H54 (cell line): ENCODE measurements at regions not wholly inside any gene's neighbourhood (a gene's known extent, or its start where the extent isn't known, plus 50 kb on each side); places are given as distances from the start of the nearest gene placed in this dataset.
"Not testable (repeated sequence)": the region's sequence is repeated elsewhere in the genome, so short reads cannot be mapped to it uniquely, and the experiment has no call there.

ENCODE experiments used
- DNase-seq: peaks from one replicate; pipeline ENCODE4 v3.0.0; 2011; ENCODE audit warnings: low spot score, mixed read lengths; ENCODE audit not compliant: insufficient read length
- FAIRE-seq: peaks from 3 replicates; lab custom pipeline; 2011; peaks lifted over from hg19 to GRCh38; lab: Jason Lieb, UNC

DNA sequence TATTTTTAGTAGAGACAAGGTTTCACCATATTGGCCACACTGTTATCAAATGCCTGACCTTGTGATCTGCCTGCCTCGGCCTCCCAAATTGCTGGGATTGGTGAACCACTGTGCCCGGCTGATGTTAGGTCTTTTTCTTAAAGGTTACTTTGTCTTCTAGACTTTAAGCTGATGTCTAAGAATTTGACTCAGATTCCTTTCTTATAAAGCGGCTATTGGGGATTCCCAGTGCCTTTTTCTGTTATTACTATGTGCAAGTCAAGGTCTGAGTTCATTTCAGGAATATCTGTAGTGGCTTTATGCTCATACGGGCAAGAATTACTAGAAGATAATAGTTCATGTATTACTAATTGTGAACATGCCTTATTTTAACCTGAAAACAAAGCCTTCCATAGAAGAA is 102.8 kb downstream of the LAT start:
- FAIRE-seq, DNase-seq: not testable (repeated sequence)

DNA sequence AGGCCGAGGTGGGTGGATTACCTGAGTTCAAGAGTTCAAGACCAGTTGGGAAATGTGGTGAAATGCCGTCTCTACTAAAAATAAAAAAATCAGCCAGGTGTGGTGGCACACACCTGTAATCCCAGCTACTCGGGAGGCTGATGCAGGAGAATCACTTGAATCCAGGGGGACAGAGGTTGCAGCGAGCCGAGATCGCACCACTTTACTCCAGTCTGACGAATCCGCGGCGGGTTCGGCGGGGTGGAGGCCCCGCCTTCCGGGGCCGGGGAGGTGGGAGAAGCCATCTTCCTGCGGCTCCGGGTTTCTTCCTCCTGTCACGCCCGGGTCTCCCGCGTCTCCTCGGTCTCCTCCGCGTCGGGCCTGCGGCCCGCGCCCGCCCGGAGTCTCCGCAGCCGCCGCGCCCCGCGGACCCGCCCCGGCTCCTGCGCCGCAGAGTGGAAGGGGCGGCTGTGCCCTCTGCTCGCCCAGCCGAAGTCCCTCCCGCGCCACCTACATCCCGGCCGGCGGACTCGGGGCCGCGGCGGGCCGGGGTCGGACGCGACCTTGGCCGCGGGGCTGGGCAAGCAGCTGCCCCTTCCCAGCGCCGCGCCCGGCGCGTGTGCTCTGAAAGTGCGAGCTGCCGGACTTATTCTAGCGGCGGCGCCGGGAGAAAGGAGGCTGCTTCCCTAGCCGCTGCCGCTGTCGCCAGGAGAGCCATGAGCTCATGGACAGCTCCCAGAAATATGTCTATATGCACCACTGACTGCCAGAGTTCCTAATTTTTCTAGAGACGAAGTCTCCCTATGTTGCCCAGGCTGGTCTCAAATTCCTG is 97.2 kb downstream of the LAT start:
- FAIRE-seq, DNase-seq: not testable (repeated sequence)

- FAIRE-seq, DNase-seq: not testable (repeated sequence)
Observed at GRCh38 chr16:29074554-29075402, 89.9 kb downstream of the LAT start.

DNA sequence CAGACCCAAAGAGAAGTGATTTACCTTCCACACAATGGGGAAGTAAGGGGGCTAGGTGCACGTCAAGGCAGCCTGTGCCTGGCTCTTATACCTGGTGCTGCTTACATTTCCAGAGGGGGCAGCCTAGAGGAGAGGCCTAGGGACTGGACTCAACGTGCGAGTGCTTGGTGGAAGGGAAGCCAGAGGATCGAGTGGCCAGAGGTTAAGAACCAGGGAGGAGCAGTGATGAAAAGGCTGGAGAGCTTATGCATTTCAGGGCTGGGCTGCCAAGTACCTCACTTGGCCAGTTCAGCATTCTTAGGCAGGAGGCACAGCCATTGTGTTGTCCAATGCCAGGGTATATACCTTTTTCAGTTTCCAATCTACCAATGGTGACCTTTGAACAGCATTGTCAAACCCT is 77.4 kb downstream of the LAT start:
- not testable (repeated sequence) for DNase-seq, FAIRE-seq

- FAIRE-seq, DNase-seq: not testable (repeated sequence)
Observed at GRCh38 chr16:29061467-29061921, 76.6 kb downstream of the LAT start.

- not testable (repeated sequence) for FAIRE-seq, DNase-seq
Observed at GRCh38 chr16:29060022-29060810, 75.4 kb downstream of the LAT start.

GRCh38 chr16:29059575-29059974 is 74.7 kb downstream of the LAT start:
- DNase-seq, FAIRE-seq: not testable (repeated sequence)
